ENCODE measurements at regions not wholly inside any gene's neighbourhood (a gene's known extent, or its start where the extent isn't known, plus 50 kb on each side); places are given as distances from the start of the nearest gene placed in this dataset.
"Not testable (repeated sequence)": the region's sequence is repeated elsewhere in the genome, so short reads cannot be mapped to it uniquely, and the experiment has no call there.

GRCh38 chr1:168457296-168457695 lies 86.5 kb downstream of the XCL2 start:
- in situ Hi-C loops (cut with MboI; ENCODE audit: low sequenced_read_pairs), result not testable (repeated sequence)

- in situ Hi-C loops (cut with MboI; ENCODE audit: low sequenced_read_pairs), result no loop called here
Measured at GRCh38 chr1:168455764-168456163, 88.0 kb downstream of the XCL2 start.

DNA sequence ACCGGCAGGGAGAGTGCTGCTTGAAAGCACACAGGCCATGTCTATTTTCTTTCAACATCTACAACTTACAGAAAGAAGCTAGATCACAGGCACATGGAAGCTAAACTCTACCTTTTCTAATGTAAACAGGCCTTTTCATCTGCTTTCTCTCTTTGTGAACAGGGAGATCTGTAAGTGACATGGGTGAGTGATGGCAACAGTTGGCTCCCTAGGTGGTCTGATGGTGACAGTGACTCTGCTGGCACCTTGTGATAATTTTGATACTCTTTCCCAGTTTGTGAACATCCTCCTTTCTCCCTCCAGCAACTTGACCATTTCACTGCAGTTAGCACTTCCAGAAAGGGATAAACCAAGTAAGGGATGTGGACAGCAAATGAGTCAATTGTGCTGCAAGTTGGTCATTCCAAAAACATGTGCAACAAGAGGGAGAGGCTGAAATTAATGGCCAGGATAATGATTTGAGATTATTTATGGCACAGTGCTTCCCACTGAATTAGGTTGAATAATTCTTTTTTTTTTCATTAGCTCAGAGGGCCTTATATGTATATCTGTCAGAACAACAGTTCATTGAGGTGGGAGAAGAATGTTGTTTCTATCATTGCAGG lies 89.5 kb downstream of the XCL2 start:
- in situ Hi-C loops (cut with MboI; ENCODE audit: low sequenced_read_pairs), result no loop called here

- in situ Hi-C loops (cut with MboI; ENCODE audit: low sequenced_read_pairs), result no loop called here
Measured at GRCh38 chr1:168453056-168453455, 90.7 kb downstream of the XCL2 start.

DNA sequence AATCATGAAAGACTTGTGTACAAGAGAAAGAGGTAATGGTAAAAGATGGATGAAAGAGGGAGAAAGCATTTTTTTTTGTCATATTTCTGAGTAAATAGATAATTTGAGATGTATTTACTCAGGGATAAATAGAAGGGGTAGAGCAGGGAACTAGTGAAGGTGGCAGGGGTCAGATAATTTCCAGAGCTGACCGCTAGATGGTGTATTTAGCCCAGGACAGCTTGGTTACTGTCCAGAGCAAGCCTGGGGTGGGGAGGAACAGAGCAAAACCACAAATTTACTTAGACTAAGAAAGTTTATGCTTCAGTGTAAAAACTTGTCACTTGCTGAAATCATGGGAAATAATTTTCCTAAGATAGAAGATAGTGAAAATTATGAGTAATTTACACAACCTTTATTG lies 91.5 kb downstream of the XCL2 start:
- in situ Hi-C loops (cut with MboI; ENCODE audit: low sequenced_read_pairs), result no loop called here

DNA sequence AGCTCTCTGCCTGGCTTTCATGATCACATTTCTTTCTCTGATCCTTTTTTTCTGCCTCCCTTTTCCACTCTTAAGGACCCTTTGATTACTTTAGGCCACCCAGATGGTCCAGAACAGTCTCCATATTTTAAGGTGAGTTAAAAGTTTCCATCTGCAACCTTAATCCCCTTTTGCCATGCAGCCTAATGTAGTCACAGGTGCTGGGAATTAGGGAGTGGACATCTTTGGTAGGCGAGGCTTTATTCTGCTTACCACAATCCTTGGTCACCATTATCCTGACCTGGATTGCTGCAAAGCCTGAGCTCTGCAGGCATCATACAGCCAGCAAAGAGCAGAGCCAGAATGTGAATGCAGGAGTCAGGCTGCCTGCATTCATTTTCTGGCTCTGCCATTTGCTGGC lies 95.9 kb downstream of the XCL2 start:
- in situ Hi-C loops (cut with MboI; ENCODE audit: low sequenced_read_pairs), result loop anchor here (10.0 to 25.0 kb wide), 2 partner anchors 117 to 914 kb away; partner anchors contain the start of genes BLZF1 and NME7

DNA sequence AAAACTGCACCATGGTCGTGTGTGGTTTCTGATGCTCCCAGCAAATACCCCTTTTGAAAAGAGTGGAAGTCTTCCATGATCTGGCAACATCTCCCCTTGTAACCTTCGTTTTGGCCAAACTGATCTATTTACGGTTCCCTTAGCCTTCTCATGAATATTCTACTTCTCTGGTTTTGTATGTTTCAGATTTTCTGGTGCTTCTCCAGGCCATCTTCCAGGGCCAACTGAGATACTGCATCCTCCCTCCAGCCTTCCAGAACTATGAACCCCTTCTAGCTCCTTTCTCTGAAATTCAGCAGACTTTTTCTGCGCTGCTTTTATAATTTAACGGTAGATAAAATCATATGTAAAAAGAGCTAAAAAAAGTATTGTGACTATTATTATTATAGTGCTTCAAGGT lies 97.7 kb downstream of the XCL2 start:
- in situ Hi-C loops (cut with MboI; ENCODE audit: low sequenced_read_pairs), result loop anchor here (10.0 to 25.0 kb wide), 2 partner anchors 119 to 916 kb away; partner anchors contain the start of genes BLZF1 and NME7

GRCh38 chr1:168443899-168444298 lies 99.9 kb downstream of the XCL2 start:
- in situ Hi-C loops (cut with MboI; ENCODE audit: low sequenced_read_pairs), result loop anchor here (10.0 to 25.0 kb wide), 2 partner anchors 121 to 918 kb away; partner anchors contain the start of genes BLZF1 and NME7

- in situ Hi-C loops (cut with MboI; ENCODE audit: low sequenced_read_pairs), result loop anchor here (10.0 to 25.0 kb wide), 2 partner anchors 121 to 919 kb away; partner anchors contain the start of genes BLZF1 and NME7
Measured at GRCh38 chr1:168443356-168443755, 100.4 kb downstream of the XCL2 start.

- in situ Hi-C loops (cut with MboI; ENCODE audit: low sequenced_read_pairs), result loop anchor here (10.0 to 25.0 kb wide), 2 partner anchors 122 to 919 kb away; partner anchors contain the start of genes BLZF1 and NME7
Measured at GRCh38 chr1:168442931-168443330, 100.9 kb downstream of the XCL2 start.

- in situ Hi-C loops (cut with MboI; ENCODE audit: low sequenced_read_pairs), result loop anchor here (10.0 to 25.0 kb wide), 2 partner anchors 123 to 921 kb away; partner anchors contain the start of genes BLZF1 and NME7
Measured at GRCh38 chr1:168441745-168442144, 102.1 kb downstream of the XCL2 start.

GRCh38 chr1:168439456-168440375 lies 104.1 kb downstream of the XCL2 start:
- in situ Hi-C loops (cut with MboI; ENCODE audit: low sequenced_read_pairs), result loop anchor here (10.0 to 25.0 kb wide), 2 partner anchors 125 to 923 kb away; partner anchors contain the start of genes BLZF1 and NME7

DNA sequence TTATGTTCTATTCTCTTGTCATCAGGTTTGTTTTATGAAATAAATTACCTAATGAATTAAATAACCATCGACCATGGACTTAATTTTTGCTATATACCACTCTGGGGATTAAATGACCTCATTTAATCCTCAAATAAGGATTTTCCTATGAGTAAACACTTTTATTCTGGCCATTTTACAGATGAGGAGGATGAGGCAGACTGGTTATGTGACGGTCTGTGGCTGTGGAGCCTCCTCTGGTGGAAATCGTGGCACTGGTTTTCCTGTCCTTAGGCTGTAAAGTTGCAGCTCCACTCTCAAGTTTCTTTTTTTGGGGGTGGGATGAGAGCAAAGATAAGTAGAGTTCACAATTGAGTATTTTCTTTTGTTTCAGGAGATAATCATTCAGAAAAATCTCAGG lies 105.2 kb downstream of the XCL2 start:
- in situ Hi-C loops (cut with MboI; ENCODE audit: low sequenced_read_pairs), result loop anchor here (25.0 kb wide), 1 partner anchor 924 kb away; the partner anchor contains the start of genes BLZF1 and NME7

DNA sequence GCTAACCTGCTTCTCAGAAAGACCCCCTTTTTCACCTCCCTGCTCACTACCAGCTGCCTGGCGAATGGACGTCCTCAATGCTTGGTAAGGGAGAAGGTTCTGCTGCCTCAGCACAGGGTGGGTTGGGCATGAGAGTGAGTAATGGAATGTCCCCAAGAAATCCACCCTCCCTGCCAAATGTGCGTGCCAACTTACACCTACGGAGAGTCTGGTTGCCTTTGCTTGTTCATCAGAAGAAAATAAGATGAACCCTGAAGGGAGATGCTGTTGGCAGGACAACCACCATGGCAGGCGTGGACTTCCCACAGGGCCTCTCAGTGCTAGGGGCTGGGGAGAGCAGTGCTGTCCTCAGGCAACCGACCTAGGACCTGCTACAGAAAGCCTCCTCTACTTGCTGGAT lies 106.0 kb downstream of the XCL2 start:
- in situ Hi-C loops (cut with MboI; ENCODE audit: low sequenced_read_pairs), result loop anchor here (25.0 kb wide), 1 partner anchor 924 kb away; the partner anchor contains the start of genes BLZF1 and NME7

DNA sequence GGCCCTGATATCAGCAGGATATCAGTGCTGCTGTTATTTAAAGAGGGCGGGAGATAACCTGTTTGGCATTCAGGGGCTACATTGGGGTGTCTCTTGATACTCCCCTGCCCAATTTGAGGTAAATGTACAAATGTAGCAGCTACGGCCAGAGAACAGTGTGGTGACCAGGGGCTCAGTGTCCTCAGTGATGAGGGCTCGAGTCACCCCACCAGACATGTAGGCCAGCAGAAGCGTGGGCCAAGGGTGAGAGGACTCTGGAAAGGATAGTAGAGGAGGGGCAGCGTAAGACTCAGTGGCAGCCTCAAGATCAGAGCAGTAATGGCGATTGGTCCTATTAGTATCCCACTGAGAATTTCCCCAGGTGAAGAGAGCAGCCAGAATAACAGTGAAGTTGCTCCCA lies 108.4 kb downstream of the XCL2 start:
- in situ Hi-C loops (cut with MboI; ENCODE audit: low sequenced_read_pairs), result loop anchor here (25.0 kb wide), 1 partner anchor 927 kb away; the partner anchor contains the start of genes BLZF1 and NME7

DNA sequence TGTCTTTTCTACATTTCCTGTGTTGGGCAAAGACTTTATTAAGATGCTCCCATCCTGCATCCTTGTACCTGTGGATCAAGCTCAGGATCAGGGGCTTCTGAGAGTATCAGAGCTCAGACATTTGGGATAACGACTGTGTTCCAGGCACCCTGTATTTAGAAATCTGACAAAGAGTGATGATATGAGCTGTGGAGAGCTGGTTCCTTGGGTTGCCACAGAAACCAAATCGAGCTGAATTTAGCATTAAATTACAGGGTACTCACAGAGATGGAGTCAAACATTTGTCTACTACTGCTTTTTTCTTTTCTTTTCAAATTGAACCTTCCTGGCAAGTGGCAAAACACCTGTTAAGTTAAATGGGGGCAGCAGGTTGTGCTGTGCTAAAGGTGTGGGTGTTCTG lies 110.6 kb downstream of the XCL2 start:
- in situ Hi-C loops (cut with MboI; ENCODE audit: low sequenced_read_pairs), result loop anchor here (25.0 kb wide), 1 partner anchor 929 kb away; the partner anchor contains the start of genes BLZF1 and NME7

DNA sequence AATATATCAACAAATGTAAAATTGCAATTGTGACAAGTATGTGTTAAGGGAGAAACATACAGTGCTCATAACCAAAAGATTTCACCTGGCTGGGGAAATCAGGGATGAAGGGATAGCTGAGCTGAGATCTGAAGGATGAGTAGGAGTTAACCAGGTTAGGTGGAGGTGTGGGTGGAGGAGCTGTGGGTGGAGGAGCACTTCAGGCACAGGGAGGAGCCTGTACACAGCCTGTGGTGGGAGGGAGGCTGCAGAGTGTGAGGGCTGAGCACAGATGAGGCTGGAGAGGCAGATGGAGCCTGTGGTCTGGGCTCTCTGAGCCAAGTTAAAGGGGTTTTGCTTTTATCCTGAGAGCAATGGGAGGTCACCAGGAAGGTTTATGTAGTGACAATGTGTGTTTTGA lies 111.9 kb downstream of the XCL2 start:
- in situ Hi-C loops (cut with MboI; ENCODE audit: low sequenced_read_pairs), result loop anchor here (25.0 kb wide), 1 partner anchor 930 kb away; the partner anchor contains the start of genes BLZF1 and NME7

DNA sequence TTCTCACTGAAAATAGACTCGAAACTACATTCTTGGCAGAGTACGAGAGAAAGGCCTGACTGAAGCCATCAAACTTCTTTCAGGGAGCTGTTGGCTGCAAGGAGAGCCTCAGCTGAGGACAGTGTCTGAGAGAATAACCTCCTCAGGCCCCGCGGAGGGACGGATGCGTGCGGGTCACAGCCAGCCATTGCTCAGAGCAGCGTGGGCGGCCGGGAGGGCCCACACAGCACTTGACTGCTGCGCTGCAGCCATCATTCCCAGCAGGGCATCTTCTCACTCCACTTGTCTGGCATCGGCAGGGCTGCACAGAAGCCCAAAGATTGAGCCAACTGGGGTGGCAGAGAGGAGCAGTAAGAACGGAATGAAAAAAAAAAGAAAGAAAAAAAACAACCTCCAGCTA lies 113.5 kb downstream of the XCL2 start:
- in situ Hi-C loops (cut with MboI; ENCODE audit: low sequenced_read_pairs), result loop anchor here (25.0 kb wide), 1 partner anchor 932 kb away; the partner anchor contains the start of genes BLZF1 and NME7

DNA sequence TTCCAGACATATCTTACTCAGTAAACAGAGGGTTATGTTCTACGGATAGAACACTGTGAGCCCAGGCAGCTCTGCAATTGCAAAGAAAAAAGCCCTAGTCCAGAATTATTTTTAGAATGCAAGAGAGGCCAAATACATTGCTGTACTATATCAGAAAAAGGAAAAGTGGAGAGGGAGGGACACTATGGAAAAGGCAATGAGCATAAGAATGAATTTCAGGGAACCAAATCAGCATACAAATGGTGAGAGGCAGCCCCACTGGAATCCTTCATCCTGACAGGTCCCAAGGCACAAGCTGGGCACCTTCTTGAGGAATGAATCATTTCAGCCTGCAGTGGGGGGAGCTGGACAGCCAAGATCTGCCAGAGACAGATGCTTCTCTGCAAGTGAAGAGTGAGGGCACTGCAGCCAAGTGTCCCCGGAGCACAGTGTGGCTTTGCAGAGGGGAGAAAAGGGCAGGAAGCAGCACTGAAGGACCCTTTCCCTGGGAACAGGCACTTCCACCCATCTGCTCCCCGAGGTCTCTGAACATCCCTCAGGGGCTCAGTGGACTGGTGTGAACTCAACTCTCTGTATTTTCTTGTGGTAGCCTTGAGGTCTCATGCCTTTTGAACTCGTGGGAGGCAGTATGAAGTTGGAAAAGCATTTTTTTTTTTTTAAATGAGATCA lies 115.6 kb downstream of the XCL2 start:
- in situ Hi-C loops (cut with MboI; ENCODE audit: low sequenced_read_pairs), result loop anchor here (25.0 kb wide), 1 partner anchor 934 kb away; the partner anchor contains the start of genes BLZF1 and NME7

DNA sequence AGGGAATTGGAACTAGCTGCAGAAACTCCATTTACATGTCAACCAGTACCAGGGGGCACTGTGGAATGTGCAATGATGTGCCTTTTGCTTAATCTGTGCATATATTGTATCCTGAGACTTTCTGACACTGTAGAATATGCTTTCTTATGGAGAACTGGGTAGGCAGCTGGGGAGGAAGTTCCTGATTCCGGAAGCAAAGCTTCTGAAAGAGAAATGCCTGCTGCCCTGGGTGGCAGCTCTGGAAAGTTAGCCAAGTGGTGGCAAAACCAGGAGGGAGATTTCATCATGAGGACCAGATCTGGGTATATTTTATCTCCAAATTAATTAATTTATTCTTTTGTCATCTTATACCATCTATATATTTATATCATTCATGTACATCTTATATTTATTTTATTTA lies 116.7 kb downstream of the XCL2 start:
- in situ Hi-C loops (cut with MboI; ENCODE audit: low sequenced_read_pairs), result loop anchor here (25.0 kb wide), 1 partner anchor 935 kb away; the partner anchor contains the start of genes BLZF1 and NME7

Data from HL-60/S4 (cell line).